Nucleus accumbens (tissue), 56 donors: ENCODE measurements at regions not wholly inside any gene's neighbourhood (a gene's known extent, or its start where the extent isn't known, plus 50 kb on each side); places are given as distances from the start of the nearest gene placed in this dataset.

Source experiments
- DNase-seq, 56 donors: peaks; one replicate each; lab custom pipeline; 2025; lab: John Stamatoyannopoulos, UW

- no peak for DNase-seq
Measured at GRCh38 chr6:54056105-54056504, 55.1 kb upstream of the MLIP start.

- no peak for DNase-seq
Measured at GRCh38 chr6:54057058-54057457, 54.2 kb upstream of the MLIP start.

GRCh38 chr6:54058236-54058635 is 53.0 kb upstream of the MLIP start:
- no peak for DNase-seq

GRCh38 chr6:54059683-54060082 is 51.6 kb upstream of the MLIP start:
- DNase-seq = no peak

GRCh38 chr6:54060286-54060685 is 51.0 kb upstream of the MLIP start:
- DNase-seq = no peak
